Endothelial cell (in vitro differentiated cells): ENCODE measurements at regions not wholly inside any gene's neighbourhood (a gene's known extent, or its start where the extent isn't known, plus 50 kb on each side); places are given as distances from the start of the nearest gene placed in this dataset.

Source experiments
- DNase-seq: peaks from one replicate; pipeline ENCODE4 v3.0.0; 2021; ENCODE audit warnings: low spot score
- H3K27ac Mint-ChIP-seq: one replicate; pipeline ENCODE4 v1.8.0; 2021; ENCODE audit warnings: mixed read lengths, inconsistent platforms; ENCODE audit not compliant: unreplicated experiment
- H3K27me3 Mint-ChIP-seq: one replicate; pipeline ENCODE4 v1.8.0; 2021; ENCODE audit warnings: mild to moderate bottlenecking, moderate library complexity, mixed read lengths, inconsistent platforms; ENCODE audit not compliant: unreplicated experiment
- H3K36me3 Mint-ChIP-seq: one replicate; pipeline ENCODE4 v1.8.0; 2021; ENCODE audit warnings: mild to moderate bottlenecking, low read depth, mixed read lengths, inconsistent platforms; ENCODE audit not compliant: unreplicated experiment
- H3K4me1 Mint-ChIP-seq: one replicate; pipeline ENCODE4 v1.8.0; 2021; ENCODE audit warnings: mild to moderate bottlenecking, mixed read lengths, inconsistent platforms; ENCODE audit not compliant: unreplicated experiment
- H3K4me3 Mint-ChIP-seq: one replicate; pipeline ENCODE4 v1.8.0; 2021; ENCODE audit warnings: mild to moderate bottlenecking, mixed read lengths, inconsistent platforms; ENCODE audit not compliant: unreplicated experiment
- H3K9me3 Mint-ChIP-seq: one replicate; pipeline ENCODE4 v1.8.0; 2021; ENCODE audit warnings: mixed read lengths, inconsistent platforms; ENCODE audit not compliant: unreplicated experiment
- CTCF ChIP-seq: fragments of 200-600 bp; sonication (generic); IDR thresholded peaks from one replicate; pipeline ENCODE4 v1.5.0; 2021; ENCODE audit warnings: antibody characterized with exemption; ENCODE audit not compliant: unreplicated experiment

- Mint-ChIP-seq H3K9me3 (no peaks in the 10 kb centered on the region), H3K4me1 (no peaks in the 10 kb centered on the region)
- TF ChIP-seq CTCF = no peak
Observed at GRCh38 chrX:45348296-45348695, 147.6 kb upstream of the DIPK2B start.

GRCh38 chrX:45347877-45348276, 147.2 kb upstream of the DIPK2B start:
- H3K4me1 Mint-ChIP-seq = no peaks in the 10 kb centered on the region
- H3K9me3 Mint-ChIP-seq = no peaks in the 10 kb centered on the region
- no peaks in the 10 kb centered on the region for H3K27me3 Mint-ChIP-seq
- TF ChIP-seq CTCF = no peak
- H3K36me3 Mint-ChIP-seq = no peaks in the 10 kb centered on the region
- no peak overlapping the region for H3K4me3 Mint-ChIP-seq
- no peak for DNase-seq
- no peak overlapping the region for H3K27ac Mint-ChIP-seq

More at GRCh38 chrX:45348296-45348695, 147.6 kb upstream of the DIPK2B start:
- Mint-ChIP-seq H3K27ac (no peak overlapping the region), H3K36me3 (no peaks in the 10 kb centered on the region), H3K4me3 (no peak overlapping the region), H3K27me3 (no peaks in the 10 kb centered on the region)
- no peak for DNase-seq

GRCh38 chrX:45344594-45344993, 143.9 kb upstream of the DIPK2B start:
- Mint-ChIP-seq H3K9me3 (no peaks in the 10 kb centered on the region), H3K27me3 (no peaks in the 10 kb centered on the region), H3K27ac (no peak overlapping the region), H3K4me1 (no peaks in the 10 kb centered on the region), H3K36me3 (no peaks in the 10 kb centered on the region), H3K4me3 (no peak overlapping the region)
- no peak for TF ChIP-seq CTCF
- DNase-seq = no peak

- Mint-ChIP-seq H3K4me1 (peaks cover 3% of the 10 kb centered on the region), H3K4me3 (no peak overlapping the region), H3K9me3 (no peaks in the 10 kb centered on the region), H3K27me3 (peaks cover 2% of the 10 kb centered on the region), H3K36me3 (peaks cover 3% of the 10 kb centered on the region), H3K27ac (no peak overlapping the region)
- DNase-seq = no peak
- no peak for TF ChIP-seq CTCF
Observed at GRCh38 chrX:45329217-45329616, 128.5 kb upstream of the DIPK2B start.

- H3K27me3 Mint-ChIP-seq = peaks cover 2% of the 10 kb centered on the region
- H3K4me1 Mint-ChIP-seq = peaks cover 20% of the 10 kb centered on the region
- no peak for DNase-seq
- no peak overlapping the region for H3K27ac Mint-ChIP-seq
- peaks cover 3% of the 10 kb centered on the region for H3K36me3 Mint-ChIP-seq
- no peaks in the 10 kb centered on the region for H3K9me3 Mint-ChIP-seq
- no peak overlapping the region for H3K4me3 Mint-ChIP-seq
- TF ChIP-seq CTCF = no peak
Observed at GRCh38 chrX:45324941-45325340, 124.3 kb upstream of the DIPK2B start.
